HG03520 (cell line): ENCODE measurements at regions not wholly inside any gene's neighbourhood (a gene's known extent, or its start where the extent isn't known, plus 50 kb on each side); places are given as distances from the start of the nearest gene placed in this dataset.

Source experiments
- ATAC-seq: cut with Tn5 transposase; IDR thresholded peaks from one replicate; pipeline ENCODE4 v1.9.1; 2021; ENCODE audit warnings: mild to moderate bottlenecking, moderate library complexity; ENCODE audit not compliant: unreplicated experiment

GRCh38 chr12:126607157-126607556 is 1541.9 kb downstream of the AACS start:
- ATAC-seq: no peak

GRCh38 chr12:126607867-126608266 is 1542.6 kb downstream of the AACS start:
- ATAC-seq: no peak

GRCh38 chr12:126608607-126609175 is 1543.5 kb downstream of the AACS start:
- no peak for ATAC-seq

- no peak for ATAC-seq
Measured at GRCh38 chr12:126616441-126616840, 1551.2 kb downstream of the AACS start.

GRCh38 chr12:126617312-126617711 is 1552.1 kb downstream of the AACS start:
- no peak for ATAC-seq

GRCh38 chr12:126627596-126627995 is 1562.4 kb downstream of the AACS start:
- ATAC-seq: no peak

- no peak for ATAC-seq
Measured at GRCh38 chr12:126636821-126637220, 1571.6 kb downstream of the AACS start.

- ATAC-seq: no peak
Measured at GRCh38 chr12:126644236-126645020, 1579.2 kb downstream of the AACS start.

- ATAC-seq: no peak
Measured at GRCh38 chr12:126648074-126648473, 1582.8 kb downstream of the AACS start.

- ATAC-seq: no peak
Measured at GRCh38 chr12:126651133-126651532, 1585.9 kb downstream of the AACS start.

GRCh38 chr12:126663304-126664094 is 1598.3 kb downstream of the AACS start:
- ATAC-seq: no peak

GRCh38 chr12:126667339-126667738 is 1599.6 kb upstream of the TMEM132C start:
- no peak for ATAC-seq

GRCh38 chr12:126668538-126668937 is 1598.4 kb upstream of the TMEM132C start:
- ATAC-seq: no peak

- ATAC-seq: no peak
Measured at GRCh38 chr12:126668961-126669360, 1598.0 kb upstream of the TMEM132C start.

- no peak for ATAC-seq
Measured at GRCh38 chr12:126676434-126676833, 1590.5 kb upstream of the TMEM132C start.

GRCh38 chr12:126681676-126682075 is 1585.3 kb upstream of the TMEM132C start:
- ATAC-seq: no peak

- no peak for ATAC-seq
Measured at GRCh38 chr12:126684703-126685102, 1582.3 kb upstream of the TMEM132C start.

GRCh38 chr12:126685636-126686035 is 1581.3 kb upstream of the TMEM132C start:
- no peak for ATAC-seq

GRCh38 chr12:126688556-126688955 is 1578.4 kb upstream of the TMEM132C start:
- ATAC-seq: no peak

GRCh38 chr12:126700096-126700495 is 1566.9 kb upstream of the TMEM132C start:
- ATAC-seq: no peak

- no peak for ATAC-seq
Measured at GRCh38 chr12:126704609-126705008, 1562.4 kb upstream of the TMEM132C start.

- no peak for ATAC-seq
Measured at GRCh38 chr12:126706300-126706699, 1560.7 kb upstream of the TMEM132C start.
